ENCODE measurements at regions not wholly inside any gene's neighbourhood (a gene's known extent, or its start where the extent isn't known, plus 50 kb on each side); places are given as distances from the start of the nearest gene placed in this dataset.
"Not testable (repeated sequence)": the region's sequence is repeated elsewhere in the genome, so short reads cannot be mapped to it uniquely, and the experiment has no call there.

- no peak overlapping the region for H3K9ac ChIP-seq (ENCODE audit: low read depth, low read length, poor library complexity, severe bottlenecking)
- peaks cover 6% of the 10 kb centered on the region; the same call in 1 of the 2 replicates for H3K9me3 ChIP-seq (ENCODE audit: insufficient read depth, low read depth, low read length)
- no peaks in the 10 kb centered on the region for H3K79me2 ChIP-seq (ENCODE audit: insufficient read depth, low read length)
- H4K20me1 ChIP-seq (ENCODE audit: insufficient read depth, low read length, poor library complexity, severe bottlenecking), result no peaks in the 10 kb centered on the region
- H2AFZ ChIP-seq (ENCODE audit: low read length), result no peak overlapping the region
- no peaks in the 10 kb centered on the region for H3K27me3 ChIP-seq (ENCODE audit: insufficient read depth, low read length, poor library complexity, severe bottlenecking)
- H3K4me1 ChIP-seq (ENCODE audit: insufficient read depth, low read length, poor library complexity, severe bottlenecking), result no peaks in the 10 kb centered on the region
- H3K4me2 ChIP-seq (ENCODE audit: low read depth, low read length, poor library complexity, severe bottlenecking), result no peak overlapping the region
- H3K4me3 ChIP-seq (ENCODE audit: low read length, poor library complexity, severe bottlenecking), result no peak overlapping the region
- no peaks in the 10 kb centered on the region for H3K36me3 ChIP-seq (ENCODE audit: insufficient read depth, low read length)
- H3F3A ChIP-seq (ENCODE audit: low read depth), result no peaks in the 10 kb centered on the region
- H3K9me2 ChIP-seq (replicated peaks; ENCODE audit: low read depth, low read length), result no peaks in the 10 kb centered on the region
- no peak for TF ChIP-seq EZH2phosphoT487 (IDR thresholded peaks at IDR 0.05; ENCODE audit: borderline replicate concordance)
- TF ChIP-seq, protein P1, sequence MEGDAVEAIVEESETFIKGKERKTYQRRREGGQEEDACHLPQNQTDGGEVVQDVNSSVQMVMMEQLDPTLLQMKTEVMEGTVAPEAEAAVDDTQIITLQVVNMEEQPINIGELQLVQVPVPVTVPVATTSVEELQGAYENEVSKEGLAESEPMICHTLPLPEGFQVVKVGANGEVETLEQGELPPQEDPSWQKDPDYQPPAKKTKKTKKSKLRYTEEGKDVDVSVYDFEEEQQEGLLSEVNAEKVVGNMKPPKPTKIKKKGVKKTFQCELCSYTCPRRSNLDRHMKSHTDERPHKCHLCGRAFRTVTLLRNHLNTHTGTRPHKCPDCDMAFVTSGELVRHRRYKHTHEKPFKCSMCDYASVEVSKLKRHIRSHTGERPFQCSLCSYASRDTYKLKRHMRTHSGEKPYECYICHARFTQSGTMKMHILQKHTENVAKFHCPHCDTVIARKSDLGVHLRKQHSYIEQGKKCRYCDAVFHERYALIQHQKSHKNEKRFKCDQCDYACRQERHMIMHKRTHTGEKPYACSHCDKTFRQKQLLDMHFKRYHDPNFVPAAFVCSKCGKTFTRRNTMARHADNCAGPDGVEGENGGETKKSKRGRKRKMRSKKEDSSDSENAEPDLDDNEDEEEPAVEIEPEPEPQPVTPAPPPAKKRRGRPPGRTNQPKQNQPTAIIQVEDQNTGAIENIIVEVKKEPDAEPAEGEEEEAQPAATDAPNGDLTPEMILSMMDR (conservative IDR thresholded peaks at IDR 0.05; ENCODE audit: low read length), result no peak
These were observed 178.6 kb upstream of the SMAD3 start for GRCh38 chr15:66886686-66887273.

- not testable (repeated sequence) for H3K79me2 ChIP-seq (ENCODE audit: insufficient read depth, low read length); H4K20me1 ChIP-seq (ENCODE audit: insufficient read depth, low read length, poor library complexity, severe bottlenecking); H3K9me3 ChIP-seq (ENCODE audit: insufficient read depth, low read depth, low read length); H3K9me2 ChIP-seq (replicated peaks; ENCODE audit: low read depth, low read length); H3K4me1 ChIP-seq (ENCODE audit: insufficient read depth, low read length, poor library complexity, severe bottlenecking); H3K4me3 ChIP-seq (ENCODE audit: low read length, poor library complexity, severe bottlenecking); H2AFZ ChIP-seq (ENCODE audit: low read length); H3K36me3 ChIP-seq (ENCODE audit: insufficient read depth, low read length); H3K4me2 ChIP-seq (ENCODE audit: low read depth, low read length, poor library complexity, severe bottlenecking); H3K27me3 ChIP-seq (ENCODE audit: insufficient read depth, low read length, poor library complexity, severe bottlenecking); H3K9ac ChIP-seq (ENCODE audit: low read depth, low read length, poor library complexity, severe bottlenecking); H3F3A ChIP-seq (ENCODE audit: low read depth)
These were observed 176.1 kb upstream of the SMAD3 start for GRCh38 chr15:66889298-66889697.

DNA sequence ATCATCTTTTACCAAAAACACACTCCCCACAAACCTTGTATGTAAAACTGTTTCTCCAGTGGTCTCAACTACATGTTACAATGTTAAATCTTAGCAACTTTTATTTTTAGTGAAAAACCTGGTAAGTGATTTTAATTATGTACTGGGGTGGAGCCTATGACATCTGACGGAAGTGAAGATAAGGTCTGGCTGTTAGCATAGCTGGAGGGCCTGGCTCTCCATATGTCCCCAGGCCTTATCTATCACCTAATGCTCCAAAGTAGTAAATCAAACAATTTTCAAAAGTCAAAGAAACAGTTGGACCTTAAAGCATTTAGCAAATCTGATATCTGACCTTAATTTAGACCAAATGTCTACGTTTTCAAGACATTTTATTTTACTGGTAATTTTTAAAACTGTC, 173.6 kb upstream of the SMAD3 start:
- no peak overlapping the region for H3K4me2 ChIP-seq (ENCODE audit: low read depth, low read length, poor library complexity, severe bottlenecking)
- no peak overlapping the region for H2AFZ ChIP-seq (ENCODE audit: low read length)
- peaks cover 6% of the 10 kb centered on the region; the same call in 1 of the 2 replicates for H3K9me3 ChIP-seq (ENCODE audit: insufficient read depth, low read depth, low read length)
- no peak overlapping the region for H3K9ac ChIP-seq (ENCODE audit: low read depth, low read length, poor library complexity, severe bottlenecking)
- H3K9me2 ChIP-seq (replicated peaks; ENCODE audit: low read depth, low read length), result no peaks in the 10 kb centered on the region
- no peaks in the 10 kb centered on the region for H3F3A ChIP-seq (ENCODE audit: low read depth)
- no peak for TF ChIP-seq EZH2phosphoT487 (IDR thresholded peaks at IDR 0.05; ENCODE audit: borderline replicate concordance)
- TF ChIP-seq, protein P1 (conservative IDR thresholded peaks at IDR 0.05; ENCODE audit: low read length), result no peak
- no peaks in the 10 kb centered on the region for H3K36me3 ChIP-seq (ENCODE audit: insufficient read depth, low read length)
- no peaks in the 10 kb centered on the region for H4K20me1 ChIP-seq (ENCODE audit: insufficient read depth, low read length, poor library complexity, severe bottlenecking)
- no peaks in the 10 kb centered on the region for H3K4me1 ChIP-seq (ENCODE audit: insufficient read depth, low read length, poor library complexity, severe bottlenecking)
- H3K27me3 ChIP-seq (ENCODE audit: insufficient read depth, low read length, poor library complexity, severe bottlenecking), result no peaks in the 10 kb centered on the region
- H3K79me2 ChIP-seq (ENCODE audit: insufficient read depth, low read length), result no peaks in the 10 kb centered on the region
- H3K4me3 ChIP-seq (ENCODE audit: low read length, poor library complexity, severe bottlenecking), result no peak overlapping the region

GRCh38 chr15:66893294-66893693, 172.1 kb upstream of the SMAD3 start:
- no peaks in the 10 kb centered on the region for H3K27me3 ChIP-seq (ENCODE audit: insufficient read depth, low read length, poor library complexity, severe bottlenecking)
- H3K4me2 ChIP-seq (ENCODE audit: low read depth, low read length, poor library complexity, severe bottlenecking), result no peak overlapping the region
- no peaks in the 10 kb centered on the region for H3K36me3 ChIP-seq (ENCODE audit: insufficient read depth, low read length)
- H3K9me2 ChIP-seq (replicated peaks; ENCODE audit: low read depth, low read length), result no peaks in the 10 kb centered on the region
- TF ChIP-seq EZH2phosphoT487 (IDR thresholded peaks at IDR 0.05; ENCODE audit: borderline replicate concordance), result no peak
- TF ChIP-seq, protein P1 (conservative IDR thresholded peaks at IDR 0.05; ENCODE audit: low read length), result no peak
- no peak overlapping the region for H3K4me3 ChIP-seq (ENCODE audit: low read length, poor library complexity, severe bottlenecking)
- H3K9me3 ChIP-seq (ENCODE audit: insufficient read depth, low read depth, low read length), result peaks cover 6% of the 10 kb centered on the region; the same call in 1 of the 2 replicates
- H3K79me2 ChIP-seq (ENCODE audit: insufficient read depth, low read length), result no peaks in the 10 kb centered on the region
- H3K4me1 ChIP-seq (ENCODE audit: insufficient read depth, low read length, poor library complexity, severe bottlenecking), result no peaks in the 10 kb centered on the region
- no peaks in the 10 kb centered on the region for H3F3A ChIP-seq (ENCODE audit: low read depth)
- H3K9ac ChIP-seq (ENCODE audit: low read depth, low read length, poor library complexity, severe bottlenecking), result no peak overlapping the region
- no peaks in the 10 kb centered on the region for H4K20me1 ChIP-seq (ENCODE audit: insufficient read depth, low read length, poor library complexity, severe bottlenecking)
- H2AFZ ChIP-seq (ENCODE audit: low read length), result no peak overlapping the region
